ENCODE measurements at regions not wholly inside any gene's neighbourhood (a gene's known extent, or its start where the extent isn't known, plus 50 kb on each side); places are given as distances from the start of the nearest gene placed in this dataset.

- TF ChIP-seq, protein P1, sequence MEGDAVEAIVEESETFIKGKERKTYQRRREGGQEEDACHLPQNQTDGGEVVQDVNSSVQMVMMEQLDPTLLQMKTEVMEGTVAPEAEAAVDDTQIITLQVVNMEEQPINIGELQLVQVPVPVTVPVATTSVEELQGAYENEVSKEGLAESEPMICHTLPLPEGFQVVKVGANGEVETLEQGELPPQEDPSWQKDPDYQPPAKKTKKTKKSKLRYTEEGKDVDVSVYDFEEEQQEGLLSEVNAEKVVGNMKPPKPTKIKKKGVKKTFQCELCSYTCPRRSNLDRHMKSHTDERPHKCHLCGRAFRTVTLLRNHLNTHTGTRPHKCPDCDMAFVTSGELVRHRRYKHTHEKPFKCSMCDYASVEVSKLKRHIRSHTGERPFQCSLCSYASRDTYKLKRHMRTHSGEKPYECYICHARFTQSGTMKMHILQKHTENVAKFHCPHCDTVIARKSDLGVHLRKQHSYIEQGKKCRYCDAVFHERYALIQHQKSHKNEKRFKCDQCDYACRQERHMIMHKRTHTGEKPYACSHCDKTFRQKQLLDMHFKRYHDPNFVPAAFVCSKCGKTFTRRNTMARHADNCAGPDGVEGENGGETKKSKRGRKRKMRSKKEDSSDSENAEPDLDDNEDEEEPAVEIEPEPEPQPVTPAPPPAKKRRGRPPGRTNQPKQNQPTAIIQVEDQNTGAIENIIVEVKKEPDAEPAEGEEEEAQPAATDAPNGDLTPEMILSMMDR (IDR thresholded peaks at IDR 0.05; ENCODE audit: control insufficient read depth, insufficient read depth, low read depth, low read length, missing control alignments) = no peak
- H3K4me3 ChIP-seq (ENCODE audit: control insufficient read depth, low read depth, low read length) = no peak overlapping the region
- no peak for DNase-seq (ENCODE audit: low read depth)
These were observed 322.1 kb upstream of the CCL2 start for GRCh38 chr17:33932996-33933395.

DNA sequence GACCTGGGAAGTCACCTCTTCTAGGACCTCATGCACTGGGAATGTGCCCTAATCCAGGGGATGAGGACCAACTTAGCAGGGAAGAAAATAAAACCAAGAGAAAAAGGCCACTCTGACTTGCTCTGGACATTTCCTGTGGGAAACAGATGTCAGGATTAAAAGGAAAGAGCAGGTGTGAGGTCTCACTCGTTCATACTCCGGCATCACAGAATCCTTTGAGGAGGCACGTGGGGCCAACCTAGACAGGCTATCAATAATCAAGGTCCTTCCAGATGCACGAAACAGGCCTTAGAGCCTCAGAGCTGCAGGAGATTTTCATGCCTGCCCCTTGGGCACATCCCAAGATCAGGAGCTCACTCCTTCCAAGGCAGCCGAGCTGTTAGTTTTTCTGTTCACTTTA lies 321.5 kb upstream of the CCL2 start:
- TF ChIP-seq, protein P1 (IDR thresholded peaks at IDR 0.05; ENCODE audit: control insufficient read depth, insufficient read depth, low read depth, low read length, missing control alignments) = no peak
- no peak for DNase-seq (ENCODE audit: low read depth)
- H3K4me3 ChIP-seq (ENCODE audit: control insufficient read depth, low read depth, low read length) = no peak overlapping the region

- DNase-seq (ENCODE audit: low read depth) = no peak
- TF ChIP-seq, protein P1 (IDR thresholded peaks at IDR 0.05; ENCODE audit: control insufficient read depth, insufficient read depth, low read depth, low read length, missing control alignments) = no peak
- no peak overlapping the region for H3K4me3 ChIP-seq (ENCODE audit: control insufficient read depth, low read depth, low read length)
These were observed 320.4 kb upstream of the CCL2 start for GRCh38 chr17:33934696-33935095.

DNA sequence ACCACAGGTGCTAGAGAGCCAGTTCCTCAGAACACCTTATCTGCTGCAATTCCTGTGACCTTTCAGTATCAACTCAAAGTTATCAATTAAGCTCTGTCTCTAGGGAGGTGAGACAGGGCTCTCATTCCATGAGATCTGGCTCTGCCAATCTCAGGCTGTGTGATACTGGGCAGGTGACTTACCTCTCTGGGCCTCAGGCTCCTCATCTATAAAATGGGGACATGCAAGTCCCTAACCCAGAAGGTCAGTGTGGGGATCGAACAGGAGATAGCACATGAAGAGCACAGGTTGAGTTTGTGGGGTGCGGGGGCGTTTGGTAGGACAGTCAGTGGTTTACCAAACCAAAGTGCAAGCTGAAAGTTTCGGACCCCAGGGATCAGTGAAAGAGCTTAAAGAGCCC lies 319.3 kb upstream of the CCL2 start:
- TF ChIP-seq, protein P1 (IDR thresholded peaks at IDR 0.05; ENCODE audit: control insufficient read depth, insufficient read depth, low read depth, low read length, missing control alignments) = no peak
- H3K4me3 ChIP-seq (ENCODE audit: control insufficient read depth, low read depth, low read length) = no peak overlapping the region
- DNase-seq (ENCODE audit: low read depth) = no peak

GRCh38 chr17:33936764-33937163 lies 318.3 kb upstream of the CCL2 start:
- DNase-seq (ENCODE audit: low read depth) = no peak
- TF ChIP-seq, protein P1 (IDR thresholded peaks at IDR 0.05; ENCODE audit: control insufficient read depth, insufficient read depth, low read depth, low read length, missing control alignments) = no peak
- no peak overlapping the region for H3K4me3 ChIP-seq (ENCODE audit: control insufficient read depth, low read depth, low read length)

GRCh38 chr17:33939959-33940358 lies 315.1 kb upstream of the CCL2 start:
- TF ChIP-seq, protein P1 (IDR thresholded peaks at IDR 0.05; ENCODE audit: control insufficient read depth, insufficient read depth, low read depth, low read length, missing control alignments) = no peak
- H3K4me3 ChIP-seq (ENCODE audit: control insufficient read depth, low read depth, low read length) = no peak overlapping the region
- DNase-seq (ENCODE audit: low read depth) = no peak

GRCh38 chr17:33940769-33941370 lies 314.2 kb upstream of the CCL2 start:
- no peak overlapping the region for H3K4me3 ChIP-seq (ENCODE audit: control insufficient read depth, low read depth, low read length)
- DNase-seq (ENCODE audit: low read depth) = no peak
- TF ChIP-seq, protein P1 (IDR thresholded peaks at IDR 0.05; ENCODE audit: control insufficient read depth, insufficient read depth, low read depth, low read length, missing control alignments) = no peak

Measured in AG09309 (cell line).